ENCODE measurements at regions not wholly inside any gene's neighbourhood (a gene's known extent, or its start where the extent isn't known, plus 50 kb on each side); places are given as distances from the start of the nearest gene placed in this dataset.

DNA sequence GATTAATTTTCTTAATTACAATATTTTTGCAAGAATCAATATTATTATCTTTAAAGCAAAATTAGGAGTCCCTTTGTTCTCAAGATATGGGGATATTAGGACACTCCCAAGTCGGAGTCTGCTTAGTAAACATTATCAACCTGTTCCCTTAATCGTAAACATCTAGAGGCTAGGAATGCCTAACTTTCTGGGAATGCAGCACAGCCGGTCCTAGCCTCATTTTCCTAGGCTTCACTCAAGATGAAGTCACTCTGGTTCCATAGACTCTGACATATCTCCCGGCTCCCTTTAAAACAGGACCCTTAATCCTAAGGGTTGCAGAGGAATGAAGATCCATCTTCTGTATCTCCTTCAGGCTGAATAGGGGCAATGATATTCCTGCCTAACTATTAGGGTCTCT, 367.6 kb downstream of the GPM6A start:
- peak; percentile 27 for DNase-seq (ENCODE audit: low read depth)
- no peak overlapping the region for H3K4me3 ChIP-seq (ENCODE audit: low read length)
- TF ChIP-seq, protein P1, sequence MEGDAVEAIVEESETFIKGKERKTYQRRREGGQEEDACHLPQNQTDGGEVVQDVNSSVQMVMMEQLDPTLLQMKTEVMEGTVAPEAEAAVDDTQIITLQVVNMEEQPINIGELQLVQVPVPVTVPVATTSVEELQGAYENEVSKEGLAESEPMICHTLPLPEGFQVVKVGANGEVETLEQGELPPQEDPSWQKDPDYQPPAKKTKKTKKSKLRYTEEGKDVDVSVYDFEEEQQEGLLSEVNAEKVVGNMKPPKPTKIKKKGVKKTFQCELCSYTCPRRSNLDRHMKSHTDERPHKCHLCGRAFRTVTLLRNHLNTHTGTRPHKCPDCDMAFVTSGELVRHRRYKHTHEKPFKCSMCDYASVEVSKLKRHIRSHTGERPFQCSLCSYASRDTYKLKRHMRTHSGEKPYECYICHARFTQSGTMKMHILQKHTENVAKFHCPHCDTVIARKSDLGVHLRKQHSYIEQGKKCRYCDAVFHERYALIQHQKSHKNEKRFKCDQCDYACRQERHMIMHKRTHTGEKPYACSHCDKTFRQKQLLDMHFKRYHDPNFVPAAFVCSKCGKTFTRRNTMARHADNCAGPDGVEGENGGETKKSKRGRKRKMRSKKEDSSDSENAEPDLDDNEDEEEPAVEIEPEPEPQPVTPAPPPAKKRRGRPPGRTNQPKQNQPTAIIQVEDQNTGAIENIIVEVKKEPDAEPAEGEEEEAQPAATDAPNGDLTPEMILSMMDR (IDR thresholded peaks at IDR 0.05; ENCODE audit: insufficient read depth, low read depth, low read length, missing control alignments): no peak

DNA sequence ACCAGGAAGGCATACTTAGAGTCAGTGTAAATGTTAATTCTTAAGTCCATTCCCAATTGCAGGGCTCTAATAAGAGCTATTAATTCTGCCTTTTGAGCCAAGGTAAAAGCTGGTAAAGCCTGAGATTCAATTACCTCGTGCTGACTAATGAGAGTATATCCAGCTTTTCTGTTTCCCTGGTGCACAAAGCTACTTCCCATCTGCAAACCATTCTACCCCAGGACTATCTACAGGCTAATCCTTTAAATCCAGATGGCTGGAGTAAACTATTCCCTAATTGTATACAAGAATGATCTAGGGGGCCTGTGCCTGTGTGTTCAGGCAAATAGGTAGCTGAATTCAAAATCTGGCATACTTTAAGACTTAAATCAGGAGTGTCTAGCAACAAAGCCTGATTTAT, 365.0 kb downstream of the GPM6A start:
- DNase-seq (ENCODE audit: low read depth): no peak
- H3K4me3 ChIP-seq (ENCODE audit: low read length): no peak overlapping the region
- TF ChIP-seq, protein P1 (IDR thresholded peaks at IDR 0.05; ENCODE audit: insufficient read depth, low read depth, low read length, missing control alignments): no peak

DNA sequence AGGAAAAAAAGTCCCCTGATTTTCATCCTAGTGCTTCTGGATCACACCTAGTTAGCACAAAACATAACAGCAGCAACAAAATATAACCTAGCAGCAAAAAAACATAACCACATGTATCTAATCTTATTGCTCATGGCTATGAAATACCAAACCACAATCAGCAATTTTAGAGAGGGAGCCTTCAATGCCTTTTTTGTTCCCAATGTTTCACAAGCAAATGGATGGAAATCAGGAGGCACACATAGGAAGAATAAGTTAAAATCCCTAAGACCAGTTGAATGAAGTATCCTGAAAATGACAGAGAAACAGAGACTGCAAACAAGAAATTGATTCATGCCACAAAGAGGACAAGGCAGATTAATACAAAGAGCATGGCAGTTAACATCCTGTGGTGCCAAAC, 361.6 kb downstream of the GPM6A start:
- DNase-seq (ENCODE audit: low read depth): no peak
- TF ChIP-seq, protein P1 (IDR thresholded peaks at IDR 0.05; ENCODE audit: insufficient read depth, low read depth, low read length, missing control alignments): no peak
- no peak overlapping the region for H3K4me3 ChIP-seq (ENCODE audit: low read length)

DNA sequence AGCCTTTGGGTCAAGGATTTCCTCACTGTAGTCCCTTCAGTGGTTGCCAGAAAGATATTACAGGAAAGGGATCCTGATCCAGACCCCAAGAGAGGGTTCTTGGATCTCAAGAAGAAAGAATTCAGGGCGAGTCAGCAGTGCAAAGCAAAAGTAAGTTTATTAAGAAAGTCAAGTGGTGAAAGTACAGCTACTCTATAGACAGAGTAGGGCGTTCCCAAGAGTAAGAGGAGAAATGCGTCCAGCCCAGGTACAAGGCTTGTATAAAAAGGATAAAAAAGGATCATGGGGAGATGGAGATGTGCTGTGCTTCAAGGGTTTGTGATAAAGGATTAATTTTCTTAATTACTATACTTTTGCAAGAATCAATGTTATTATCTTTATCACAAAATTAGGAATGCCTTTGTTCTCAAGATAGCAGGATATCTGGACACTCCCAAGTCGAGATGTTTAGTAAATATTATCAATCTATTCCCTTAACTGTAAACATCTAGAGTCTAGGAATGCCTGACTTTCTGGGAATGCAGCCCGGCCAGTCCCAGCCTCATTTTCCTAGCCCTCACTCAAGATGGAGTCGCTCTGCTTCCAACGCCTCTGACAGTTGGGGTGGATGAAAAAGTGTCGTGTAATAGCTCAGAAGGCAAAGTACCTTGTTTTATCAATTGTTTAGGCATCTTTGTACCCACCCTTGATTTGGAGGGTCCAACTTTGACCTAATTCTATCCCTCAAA, 360.7 kb downstream of the GPM6A start:
- no peak overlapping the region for H3K4me3 ChIP-seq (ENCODE audit: low read length)
- TF ChIP-seq, protein P1 (IDR thresholded peaks at IDR 0.05; ENCODE audit: insufficient read depth, low read depth, low read length, missing control alignments): no peak
- DNase-seq (ENCODE audit: low read depth): no peak

DNA sequence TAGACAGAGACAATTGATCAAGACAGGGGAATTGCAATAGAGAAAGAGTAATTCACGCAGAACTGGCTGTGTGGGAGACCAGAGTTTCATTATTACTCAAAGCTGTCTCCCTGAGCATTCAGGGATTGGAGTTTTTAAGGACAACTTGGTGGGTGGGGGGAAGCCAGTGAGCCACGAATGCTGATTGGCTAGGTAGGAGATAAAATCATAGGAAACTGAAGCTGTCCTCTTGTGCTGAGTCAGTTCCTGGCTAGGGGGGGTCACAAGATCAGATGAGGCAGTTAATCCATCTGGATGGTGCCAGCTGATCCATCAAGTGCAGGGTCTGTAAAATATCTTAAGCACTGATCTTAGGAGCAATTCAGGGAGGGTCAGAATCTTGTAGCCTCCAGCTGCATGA, 358.6 kb downstream of the GPM6A start:
- TF ChIP-seq, protein P1 (IDR thresholded peaks at IDR 0.05; ENCODE audit: insufficient read depth, low read depth, low read length, missing control alignments): no peak
- no peak for DNase-seq (ENCODE audit: low read depth)
- no peak overlapping the region for H3K4me3 ChIP-seq (ENCODE audit: low read length)

DNA sequence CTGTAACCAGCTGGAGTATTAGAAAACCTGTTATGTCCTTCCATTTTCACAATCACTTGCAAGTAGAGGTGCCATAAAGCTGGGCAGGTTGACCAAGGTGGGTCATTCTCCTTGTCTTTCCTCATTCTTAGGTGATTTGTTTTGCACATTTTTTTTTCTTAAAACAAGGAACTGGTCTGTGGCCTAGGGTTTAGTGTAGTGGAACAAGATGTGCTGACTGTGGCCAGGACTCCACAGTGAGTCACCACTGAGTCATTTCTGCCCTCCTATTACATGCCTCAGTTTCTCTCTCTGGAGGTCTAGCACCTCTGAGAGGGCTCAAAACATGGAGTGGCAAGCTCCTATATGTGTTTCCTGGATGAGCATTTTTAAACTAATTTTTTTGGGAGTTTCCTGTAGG, 355.9 kb downstream of the GPM6A start:
- no peak overlapping the region for H3K4me3 ChIP-seq (ENCODE audit: low read length)
- peak; percentile 18 for DNase-seq (ENCODE audit: low read depth)
- TF ChIP-seq, protein P1 (IDR thresholded peaks at IDR 0.05; ENCODE audit: insufficient read depth, low read depth, low read length, missing control alignments): no peak

DNA sequence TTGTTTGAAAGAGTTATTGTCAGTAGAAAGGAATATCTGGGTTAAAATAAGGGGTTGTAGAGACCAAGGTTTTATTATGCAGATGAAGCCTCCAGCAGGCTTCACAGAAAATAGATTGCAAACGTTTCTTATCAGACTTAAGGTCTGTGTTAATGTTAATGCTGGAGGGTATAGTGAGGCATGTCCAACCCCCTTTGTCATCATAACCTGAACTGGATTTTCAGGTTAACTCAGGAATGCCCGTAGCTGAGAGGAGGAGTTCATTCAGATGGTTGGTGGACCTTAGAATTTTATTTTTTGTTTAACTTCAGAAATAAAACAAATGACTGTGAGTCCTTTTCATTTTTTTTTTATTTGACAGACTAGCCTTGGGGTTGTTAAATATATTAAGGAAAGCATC, 354.1 kb downstream of the GPM6A start:
- no peak overlapping the region for H3K4me3 ChIP-seq (ENCODE audit: low read length)
- peak; percentile 71 for DNase-seq (ENCODE audit: low read depth)
- TF ChIP-seq, protein P1 (IDR thresholded peaks at IDR 0.05; ENCODE audit: insufficient read depth, low read depth, low read length, missing control alignments): no peak

Data from epithelial cell of esophagus (primary cell).